ENCODE measurements at regions not wholly inside any gene's neighbourhood (a gene's known extent, or its start where the extent isn't known, plus 50 kb on each side); places are given as distances from the start of the nearest gene placed in this dataset.

DNA sequence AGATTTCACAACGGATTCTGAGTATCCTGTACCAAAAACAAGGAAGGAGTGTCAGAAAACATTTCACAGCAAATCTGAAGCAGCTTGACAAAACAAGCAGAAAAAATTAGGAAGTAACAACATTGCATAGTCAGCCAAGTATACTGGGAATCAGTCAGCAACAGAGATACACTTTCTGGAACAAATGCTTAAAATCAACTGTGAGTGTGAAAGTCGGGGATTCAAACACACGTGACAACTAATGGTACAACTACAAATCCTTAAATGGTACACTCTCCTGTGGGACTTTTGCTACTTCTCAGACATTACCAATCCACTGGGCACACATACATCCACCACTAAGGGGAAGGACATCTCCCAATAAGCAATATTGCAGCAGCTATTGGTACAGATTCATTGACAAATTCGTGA, 296.6 kb upstream of the MME start:
- no peaks in the 10 kb centered on the region for H3K27me3 ChIP-seq (ENCODE audit: control insufficient read depth in 5 of 5, insufficient read depth in 4 of 5, low read length in 5 of 5)

DNA sequence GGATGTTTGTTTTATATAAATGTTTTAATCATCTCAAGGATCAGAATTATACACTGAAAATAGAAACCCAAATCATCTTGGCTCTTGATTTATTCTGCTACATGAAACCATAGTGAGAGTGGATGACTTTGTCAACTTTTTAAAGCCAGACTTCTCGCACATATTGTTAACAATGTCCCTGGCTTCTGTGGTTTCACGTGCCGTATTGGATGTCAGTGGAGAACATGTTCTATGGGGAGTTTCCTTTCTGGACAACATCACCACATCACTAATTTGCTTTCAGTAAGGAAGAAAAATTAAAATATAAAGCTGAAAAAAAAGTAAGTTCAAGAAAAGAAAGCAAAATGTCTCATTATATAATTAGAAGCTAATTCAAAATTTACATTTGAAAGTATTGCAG, 297.1 kb upstream of the MME start:
- H3K4me1 ChIP-seq (ENCODE audit: control insufficient read depth in 5 of 5, insufficient read depth in 5 of 5, low read length in 5 of 5) = peaks cover 0 to 44% (median 30%) of the 10 kb centered on the region in 5 donors
- no peaks in the 10 kb centered on the region for H3K27me3 ChIP-seq (ENCODE audit: control insufficient read depth in 5 of 5, insufficient read depth in 4 of 5, low read length in 5 of 5)
- H3K9me3 ChIP-seq (ENCODE audit: control insufficient read depth in 5 of 5, low read length in 5 of 5) = no peaks in the 10 kb centered on the region
- H3K36me3 ChIP-seq (ENCODE audit: control insufficient read depth in 5 of 5, insufficient read depth in 5 of 5, low read length in 5 of 5) = no peaks in the 10 kb centered on the region
- peak overlapping the region in 1 of 5 donors; percentile 20 for H3K4me3 ChIP-seq (ENCODE audit: low read depth in 1 of 5, low read length in 5 of 5)
- peak overlapping the region; percentile 61 for H3K27ac ChIP-seq (ENCODE audit: low read depth, low read length)
- peak overlapping the region in 1 of 5 donors; percentile 8 for H3K9ac ChIP-seq (ENCODE audit: low read length in 5 of 5)

More for the DNA sequence above, 296.6 kb upstream of the MME start:
- peaks cover 0 to 44% (median 30%) of the 10 kb centered on the region in 5 donors for H3K4me1 ChIP-seq (ENCODE audit: control insufficient read depth in 5 of 5, insufficient read depth in 5 of 5, low read length in 5 of 5)
- no peaks in the 10 kb centered on the region for H3K36me3 ChIP-seq (ENCODE audit: control insufficient read depth in 5 of 5, insufficient read depth in 5 of 5, low read length in 5 of 5)
- H3K9ac ChIP-seq (ENCODE audit: low read length in 5 of 5) = peak overlapping the region in 1 of 5 donors; percentile 8
- H3K27ac ChIP-seq (ENCODE audit: low read depth, low read length) = peak overlapping the region; percentile 61
- H3K4me3 ChIP-seq (ENCODE audit: low read depth in 1 of 5, low read length in 5 of 5) = peak overlapping the region in 3 of 5 donors; percentile 20 to 47 (median 23)
- H3K9me3 ChIP-seq (ENCODE audit: control insufficient read depth in 5 of 5, low read length in 5 of 5) = no peaks in the 10 kb centered on the region

- no peak overlapping the region for H3K9ac ChIP-seq (ENCODE audit: low read length in 5 of 5)
- no peaks in the 10 kb centered on the region for H3K27me3 ChIP-seq (ENCODE audit: control insufficient read depth in 5 of 5, insufficient read depth in 4 of 5, low read length in 5 of 5)
- no peaks in the 10 kb centered on the region for H3K36me3 ChIP-seq (ENCODE audit: control insufficient read depth in 5 of 5, insufficient read depth in 5 of 5, low read length in 5 of 5)
- H3K4me1 ChIP-seq (ENCODE audit: control insufficient read depth in 5 of 5, insufficient read depth in 5 of 5, low read length in 5 of 5) = peaks cover 0 to 43% (median 30%) of the 10 kb centered on the region in 5 donors
- H3K27ac ChIP-seq (ENCODE audit: low read depth, low read length) = no peak overlapping the region
- no peak overlapping the region for H3K4me3 ChIP-seq (ENCODE audit: low read depth in 1 of 5, low read length in 5 of 5)
- no peaks in the 10 kb centered on the region for H3K9me3 ChIP-seq (ENCODE audit: control insufficient read depth in 5 of 5, low read length in 5 of 5)
Observed at GRCh38 chr3:154782151-154782550, 298.0 kb upstream of the MME start.

GRCh38 chr3:154781595-154781994, 298.5 kb upstream of the MME start:
- H3K36me3 ChIP-seq (ENCODE audit: control insufficient read depth in 5 of 5, insufficient read depth in 5 of 5, low read length in 5 of 5) = no peaks in the 10 kb centered on the region
- H3K27ac ChIP-seq (ENCODE audit: low read depth, low read length) = no peak overlapping the region
- H3K9ac ChIP-seq (ENCODE audit: low read length in 5 of 5) = no peak overlapping the region
- H3K9me3 ChIP-seq (ENCODE audit: control insufficient read depth in 5 of 5, low read length in 5 of 5) = no peaks in the 10 kb centered on the region
- peaks cover 0 to 38% (median 30%) of the 10 kb centered on the region in 5 donors for H3K4me1 ChIP-seq (ENCODE audit: control insufficient read depth in 5 of 5, insufficient read depth in 5 of 5, low read length in 5 of 5)
- no peak overlapping the region for H3K4me3 ChIP-seq (ENCODE audit: low read depth in 1 of 5, low read length in 5 of 5)
- H3K27me3 ChIP-seq (ENCODE audit: control insufficient read depth in 5 of 5, insufficient read depth in 4 of 5, low read length in 5 of 5) = no peaks in the 10 kb centered on the region

DNA sequence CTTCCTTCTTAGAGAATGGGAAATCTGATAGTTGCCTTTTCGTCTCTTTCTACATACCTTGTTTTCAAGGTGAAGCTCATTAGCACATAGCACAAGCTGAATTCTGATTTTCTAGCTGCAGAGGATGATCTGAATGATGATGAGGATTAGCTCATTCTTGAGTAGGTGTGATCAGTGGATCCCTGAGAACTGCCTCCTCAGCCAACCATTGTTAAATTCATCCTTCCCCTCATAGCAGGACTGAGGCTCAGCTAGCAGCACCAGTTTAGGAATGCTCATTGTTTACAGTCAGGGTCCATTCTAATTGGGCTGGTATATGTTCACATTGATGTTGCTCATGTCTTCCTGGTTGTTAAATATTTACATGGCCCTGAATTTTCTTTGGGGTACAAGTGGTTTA, 299.9 kb upstream of the MME start:
- Histone ChIP-seq H3K9ac (ENCODE audit: low read length in 5 of 5) (no peak overlapping the region), H3K9me3 (ENCODE audit: control insufficient read depth in 5 of 5, low read length in 5 of 5) (no peaks in the 10 kb centered on the region), H3K27ac (ENCODE audit: low read depth, low read length) (no peak overlapping the region), H3K27me3 (ENCODE audit: control insufficient read depth in 5 of 5, insufficient read depth in 4 of 5, low read length in 5 of 5) (no peaks in the 10 kb centered on the region), H3K4me3 (ENCODE audit: low read depth in 1 of 5, low read length in 5 of 5) (no peak overlapping the region), H3K4me1 (ENCODE audit: control insufficient read depth in 5 of 5, insufficient read depth in 5 of 5, low read length in 5 of 5) (peaks cover 0 to 35% (median 31%) of the 10 kb centered on the region in 5 donors), H3K36me3 (ENCODE audit: control insufficient read depth in 5 of 5, insufficient read depth in 5 of 5, low read length in 5 of 5) (no peaks in the 10 kb centered on the region)

DNA sequence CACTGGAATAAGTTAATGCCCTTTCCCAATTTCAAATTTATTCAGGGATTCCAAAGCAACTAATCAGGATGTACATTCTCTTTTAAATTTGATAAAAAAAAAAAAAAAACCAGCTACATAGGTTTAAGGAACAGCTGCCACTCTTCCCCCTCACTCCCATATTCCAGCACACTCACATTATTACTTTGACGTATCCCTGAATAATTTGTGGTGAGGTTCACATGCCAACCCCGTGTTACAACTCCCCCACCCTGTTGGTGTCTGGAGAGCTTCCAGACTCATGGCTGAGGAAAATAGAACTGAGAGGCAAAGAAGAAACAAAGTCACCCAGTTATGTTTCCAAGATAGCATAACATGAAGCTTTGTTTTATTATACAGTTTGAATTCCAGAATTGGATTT, 300.5 kb upstream of the MME start:
- H3K27me3 ChIP-seq (ENCODE audit: control insufficient read depth in 5 of 5, insufficient read depth in 4 of 5, low read length in 5 of 5) = no peaks in the 10 kb centered on the region
- H3K9me3 ChIP-seq (ENCODE audit: control insufficient read depth in 5 of 5, low read length in 5 of 5) = no peaks in the 10 kb centered on the region
- no peaks in the 10 kb centered on the region for H3K36me3 ChIP-seq (ENCODE audit: control insufficient read depth in 5 of 5, insufficient read depth in 5 of 5, low read length in 5 of 5)
- no peak overlapping the region for H3K27ac ChIP-seq (ENCODE audit: low read depth, low read length)
- no peak overlapping the region for H3K9ac ChIP-seq (ENCODE audit: low read length in 5 of 5)
- peaks cover 0 to 35% (median 31%) of the 10 kb centered on the region in 5 donors for H3K4me1 ChIP-seq (ENCODE audit: control insufficient read depth in 5 of 5, insufficient read depth in 5 of 5, low read length in 5 of 5)
- H3K4me3 ChIP-seq (ENCODE audit: low read depth in 1 of 5, low read length in 5 of 5) = no peak overlapping the region

- Histone ChIP-seq H3K27ac (ENCODE audit: low read depth, low read length) (no peak overlapping the region), H3K4me3 (ENCODE audit: low read depth in 1 of 5, low read length in 5 of 5) (no peak overlapping the region), H3K4me1 (ENCODE audit: control insufficient read depth in 5 of 5, insufficient read depth in 5 of 5, low read length in 5 of 5) (peaks cover 0 to 26% (median 22%) of the 10 kb centered on the region in 5 donors), H3K27me3 (ENCODE audit: control insufficient read depth in 5 of 5, insufficient read depth in 4 of 5, low read length in 5 of 5) (no peaks in the 10 kb centered on the region), H3K9me3 (ENCODE audit: control insufficient read depth in 5 of 5, low read length in 5 of 5) (no peaks in the 10 kb centered on the region), H3K9ac (ENCODE audit: low read length in 5 of 5) (no peak overlapping the region), H3K36me3 (ENCODE audit: control insufficient read depth in 5 of 5, insufficient read depth in 5 of 5, low read length in 5 of 5) (no peaks in the 10 kb centered on the region)
Observed at GRCh38 chr3:154778057-154778456, 302.1 kb upstream of the MME start.

GRCh38 chr3:154776549-154777225, 303.4 kb upstream of the MME start:
- Histone ChIP-seq H3K27me3 (ENCODE audit: control insufficient read depth in 5 of 5, insufficient read depth in 4 of 5, low read length in 5 of 5) (no peaks in the 10 kb centered on the region), H3K27ac (ENCODE audit: low read depth, low read length) (no peak overlapping the region), H3K4me3 (ENCODE audit: low read depth in 1 of 5, low read length in 5 of 5) (no peak overlapping the region), H3K36me3 (ENCODE audit: control insufficient read depth in 5 of 5, insufficient read depth in 5 of 5, low read length in 5 of 5) (no peaks in the 10 kb centered on the region), H3K9me3 (ENCODE audit: control insufficient read depth in 5 of 5, low read length in 5 of 5) (no peaks in the 10 kb centered on the region), H3K9ac (ENCODE audit: low read length in 5 of 5) (no peak overlapping the region), H3K4me1 (ENCODE audit: control insufficient read depth in 5 of 5, insufficient read depth in 5 of 5, low read length in 5 of 5) (peaks cover 0 to 13% (median 8%) of the 10 kb centered on the region in 5 donors)

- H3K4me3 ChIP-seq (ENCODE audit: low read depth in 1 of 5, low read length in 5 of 5) = no peak overlapping the region
- no peak overlapping the region for H3K9ac ChIP-seq (ENCODE audit: low read length in 5 of 5)
- H3K9me3 ChIP-seq (ENCODE audit: control insufficient read depth in 5 of 5, low read length in 5 of 5) = no peaks in the 10 kb centered on the region
- H3K27ac ChIP-seq (ENCODE audit: low read depth, low read length) = no peak overlapping the region
- peaks cover 0 to 9% (median 7%) of the 10 kb centered on the region in 5 donors for H3K4me1 ChIP-seq (ENCODE audit: control insufficient read depth in 5 of 5, insufficient read depth in 5 of 5, low read length in 5 of 5)
- H3K36me3 ChIP-seq (ENCODE audit: control insufficient read depth in 5 of 5, insufficient read depth in 5 of 5, low read length in 5 of 5) = no peaks in the 10 kb centered on the region
- no peaks in the 10 kb centered on the region for H3K27me3 ChIP-seq (ENCODE audit: control insufficient read depth in 5 of 5, insufficient read depth in 4 of 5, low read length in 5 of 5)
Observed at GRCh38 chr3:154775821-154776548, 304.1 kb upstream of the MME start.

GRCh38 chr3:154766765-154767503, 313.2 kb upstream of the MME start:
- Histone ChIP-seq H3K9ac (ENCODE audit: low read length in 5 of 5) (no peak overlapping the region), H3K36me3 (ENCODE audit: control insufficient read depth in 5 of 5, insufficient read depth in 5 of 5, low read length in 5 of 5) (no peaks in the 10 kb centered on the region), H3K9me3 (ENCODE audit: control insufficient read depth in 5 of 5, low read length in 5 of 5) (no peaks in the 10 kb centered on the region), H3K4me1 (ENCODE audit: control insufficient read depth in 5 of 5, insufficient read depth in 5 of 5, low read length in 5 of 5) (peaks cover 0 to 7% (median 2%) of the 10 kb centered on the region in 5 donors), H3K27ac (ENCODE audit: low read depth, low read length) (no peak overlapping the region), H3K4me3 (ENCODE audit: low read depth in 1 of 5, low read length in 5 of 5) (no peak overlapping the region), H3K27me3 (ENCODE audit: control insufficient read depth in 5 of 5, insufficient read depth in 4 of 5, low read length in 5 of 5) (no peaks in the 10 kb centered on the region)
